SK-N-SH treated with all-trans-retinoic acid at 6 μM for 48 hours (cell line): ENCODE measurements at regions not wholly inside any gene's neighbourhood (a gene's known extent, or its start where the extent isn't known, plus 50 kb on each side); places are given as distances from the start of the nearest gene placed in this dataset.

ENCODE experiments used
- ATAC-seq: fragments of 200-7000 bp; cut with Tn5 transposase; 3 replicates; pipeline ENCODE4 v1.9.1; 2020; ENCODE audit warnings: mild to moderate bottlenecking, moderate library complexity
- ARNTL ChIP-seq: fragments of 450-650 bp; formaldehyde crosslinking; IDR thresholded peaks from 2 replicates; pipeline ENCODE4 v1.5.0; 2020; ENCODE audit warnings: low read depth, mild to moderate bottlenecking, moderate library complexity, borderline replicate concordance
- CREB5 ChIP-seq: fragments of 250-450 bp; sonication (Bioruptor Pico); IDR thresholded peaks from 2 replicates; pipeline ENCODE4 v1.5.1; 2020; ENCODE audit warnings: low read depth, mild to moderate bottlenecking, moderate library complexity
- CSDC2 ChIP-seq: fragments of 250-450 bp; sonication (Bioruptor Pico); IDR thresholded peaks from 2 replicates; pipeline ENCODE4 v1.5.0; 2020; ENCODE audit warnings: mild to moderate bottlenecking, moderate library complexity
- CSRNP3 ChIP-seq: fragments of 250-450 bp; sonication (Bioruptor Pico); IDR thresholded peaks from 2 replicates; pipeline ENCODE4 v1.5.1; 2021; ENCODE audit warnings: mild to moderate bottlenecking, moderate library complexity
- GLIS3 ChIP-seq: fragments of 250-450 bp; sonication (Bioruptor Pico); IDR thresholded peaks from 2 replicates; pipeline ENCODE4 v1.5.0; 2020; ENCODE audit warnings: mild to moderate bottlenecking, moderate library complexity
- ISL1 ChIP-seq: fragments of 250-450 bp; sonication (Bioruptor Pico); IDR thresholded peaks from 2 replicates; pipeline ENCODE4 v2.1.2; 2022; ENCODE audit warnings: mild to moderate bottlenecking, moderate library complexity
- OSR1 ChIP-seq: fragments of 250-450 bp; sonication (Bioruptor Pico); IDR thresholded peaks from 2 replicates; pipeline ENCODE4 v1.8.0; 2022; ENCODE audit warnings: moderate library complexity, mild to moderate bottlenecking, inconsistent platforms
- POU6F1 ChIP-seq: fragments of 250-450 bp; sonication (Bioruptor Pico); IDR thresholded peaks from 2 replicates; pipeline ENCODE4 v1.8.0; 2021; ENCODE audit warnings: low read depth, mild to moderate bottlenecking, moderate library complexity, borderline replicate concordance
- PPARA ChIP-seq: fragments of 250-450 bp; sonication (Bioruptor Pico); IDR thresholded peaks from 2 replicates; pipeline ENCODE4 v1.5.0; 2020; ENCODE audit warnings: mild to moderate bottlenecking, borderline replicate concordance
- RARB ChIP-seq: fragments of 250-450 bp; sonication (Bioruptor Pico); IDR thresholded peaks from 2 replicates; pipeline ENCODE4 v1.8.0; 2021; ENCODE audit warnings: mild to moderate bottlenecking, moderate library complexity
- TCF4 ChIP-seq: fragments of 250-450 bp; sonication (Bioruptor Pico); IDR thresholded peaks from 2 replicates; pipeline ENCODE4 v1.8.0; 2021; ENCODE audit warnings: mild to moderate bottlenecking, moderate library complexity, borderline replicate concordance
- TOX ChIP-seq: fragments of 250-450 bp; sonication (Bioruptor Pico); IDR thresholded peaks from 2 replicates; pipeline ENCODE4 v1.8.0; 2021; ENCODE audit warnings: mild to moderate bottlenecking, moderate library complexity, borderline replicate concordance
- TSHZ2 ChIP-seq: fragments of 250-450 bp; sonication (Bioruptor Pico); IDR thresholded peaks from 2 replicates; pipeline ENCODE4 v1.5.0; 2020; ENCODE audit warnings: mild to moderate bottlenecking, moderate library complexity
- ZFP3 ChIP-seq: fragments of 250-450 bp; sonication (Bioruptor Pico); IDR thresholded peaks from 2 replicates; pipeline ENCODE4 v1.5.0; 2020; ENCODE audit warnings: mild to moderate bottlenecking, moderate library complexity
- ZFP30 ChIP-seq: fragments of 450-650 bp; formaldehyde crosslinking; IDR thresholded peaks from 2 replicates; pipeline ENCODE4 v1.5.0; 2022; ENCODE audit warnings: mild to moderate bottlenecking, moderate library complexity
- ZNF565 ChIP-seq: fragments of 450-650 bp; formaldehyde crosslinking; conservative IDR thresholded peaks from 2 replicates; pipeline ENCODE4 v1.5.0; 2020; ENCODE audit warnings: low read depth, mild to moderate bottlenecking, moderate library complexity
- ZNF70 ChIP-seq: fragments of 450-650 bp; formaldehyde crosslinking; IDR thresholded peaks from 2 replicates; pipeline ENCODE4 v1.5.0; 2020; ENCODE audit warnings: mild to moderate bottlenecking, moderate library complexity
- ZNF8 ChIP-seq: fragments of 450-650 bp; formaldehyde crosslinking; IDR thresholded peaks from 2 replicates; pipeline ENCODE4 v1.5.0; 2020; ENCODE audit warnings: mild to moderate bottlenecking, moderate library complexity

GRCh38 chrX:39654183-39654925 lies 443.4 kb downstream of the BCOR start:
- no peak for TF ChIP-seq PPARA (CRISPR knock-in tag)
- TF ChIP-seq ARNTL (CRISPR knock-in tag): no peak
- TF ChIP-seq ZNF70 (CRISPR knock-in tag): no peak
- no peak for TF ChIP-seq POU6F1
- TF ChIP-seq TCF4 (CRISPR knock-in tag): no peak
- TF ChIP-seq ZFP30 (CRISPR knock-in tag): no peak
- TF ChIP-seq RARB (CRISPR knock-in tag): no peak
- no peak for TF ChIP-seq CSDC2
- no peak for ATAC-seq

DNA sequence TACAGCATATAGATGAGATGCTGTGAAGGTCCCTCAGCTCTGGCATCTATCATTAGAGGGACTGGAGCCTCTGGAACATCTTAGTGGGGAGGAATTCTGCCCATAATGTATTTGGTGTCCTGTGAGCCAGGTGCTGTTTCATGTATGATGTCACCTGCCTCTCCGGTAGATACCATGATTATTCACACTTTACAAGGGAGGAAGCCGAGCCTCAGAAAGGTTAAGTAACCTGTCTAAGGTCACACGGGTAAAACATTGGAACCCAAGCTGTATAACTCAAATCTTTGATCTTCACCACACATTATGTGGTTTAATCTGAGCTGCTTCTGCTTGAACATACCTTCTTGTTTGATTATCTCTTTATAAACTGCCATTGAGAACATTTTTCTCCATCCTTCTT lies 442.8 kb downstream of the BCOR start:
- TF ChIP-seq RARB (CRISPR knock-in tag) (no peak), GLIS3 (CRISPR knock-in tag) (no peak), OSR1 (CRISPR knock-in tag) (no peak), ZNF70 (CRISPR knock-in tag) (no peak), ZFP3 (CRISPR knock-in tag) (no peak)
- ATAC-seq: no peak

GRCh38 chrX:39661116-39661907 lies 436.4 kb downstream of the BCOR start:
- no peak for TF ChIP-seq ZNF8
- no peak for TF ChIP-seq POU6F1
- no peak for TF ChIP-seq CSRNP3
- no peak for TF ChIP-seq ZFP30 (CRISPR knock-in tag)
- no peak for TF ChIP-seq OSR1 (CRISPR knock-in tag)
- no peak for TF ChIP-seq ZNF565
- no peak for TF ChIP-seq TOX (CRISPR knock-in tag)
- no peak for TF ChIP-seq CREB5 (CRISPR knock-in tag)
- TF ChIP-seq CSDC2: no peak
- no peak for TF ChIP-seq ISL1 (CRISPR knock-in tag)
- no peak for TF ChIP-seq PPARA (CRISPR knock-in tag)
- TF ChIP-seq TSHZ2: no peak
- no peak for TF ChIP-seq GLIS3 (CRISPR knock-in tag)
- ATAC-seq: no peak
